Mammary epithelial cell (primary cell): ENCODE measurements at regions not wholly inside any gene's neighbourhood (a gene's known extent, or its start where the extent isn't known, plus 50 kb on each side); places are given as distances from the start of the nearest gene placed in this dataset.

Experiments
- EZH2 ChIP-seq: IDR thresholded peaks from 2 replicates; pipeline ENCODE4 v1.6.1; 2012; ENCODE audit warnings: low read length, inconsistent platforms, borderline replicate concordance
- TF ChIP-seq, protein P1 (sequence below), 2 donors: IDR thresholded peaks in 1 of 2; conservative IDR thresholded peaks in 1 of 2; 2 replicates each; pipeline ENCODE4 v1.5.1; 2011 to 2012; ENCODE audit warnings: inconsistent platforms in 2 of 2, low read length in 2 of 2, mild to moderate bottlenecking in 2 of 2, control low read depth in 1 of 2, low read depth in 1 of 2; ENCODE audit not compliant: insufficient read depth in 1 of 2; ENCODE audit errors: extremely low read depth in 1 of 2

DNA sequence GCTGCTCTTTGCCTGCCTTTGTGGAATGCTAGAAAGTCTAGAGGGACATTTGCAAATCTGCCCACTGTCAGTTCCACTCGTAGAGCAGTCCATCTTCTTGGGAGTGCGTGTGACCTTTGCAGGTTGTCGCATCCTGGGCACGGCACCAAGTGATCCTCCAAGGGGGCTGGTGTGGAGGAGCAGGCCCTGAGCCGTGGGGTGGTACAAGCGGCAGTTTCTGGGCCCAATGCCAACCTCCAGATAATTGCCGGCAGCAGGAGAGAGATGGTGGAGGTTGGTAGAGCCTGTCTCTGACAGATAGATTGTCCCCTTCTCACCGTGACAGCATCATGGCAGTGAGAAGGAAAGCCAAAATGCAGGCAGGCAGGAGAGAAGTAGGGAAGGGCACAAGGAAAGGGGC lies 150.7 kb upstream of the SLC14A2 start:
- TF ChIP-seq, protein P1, sequence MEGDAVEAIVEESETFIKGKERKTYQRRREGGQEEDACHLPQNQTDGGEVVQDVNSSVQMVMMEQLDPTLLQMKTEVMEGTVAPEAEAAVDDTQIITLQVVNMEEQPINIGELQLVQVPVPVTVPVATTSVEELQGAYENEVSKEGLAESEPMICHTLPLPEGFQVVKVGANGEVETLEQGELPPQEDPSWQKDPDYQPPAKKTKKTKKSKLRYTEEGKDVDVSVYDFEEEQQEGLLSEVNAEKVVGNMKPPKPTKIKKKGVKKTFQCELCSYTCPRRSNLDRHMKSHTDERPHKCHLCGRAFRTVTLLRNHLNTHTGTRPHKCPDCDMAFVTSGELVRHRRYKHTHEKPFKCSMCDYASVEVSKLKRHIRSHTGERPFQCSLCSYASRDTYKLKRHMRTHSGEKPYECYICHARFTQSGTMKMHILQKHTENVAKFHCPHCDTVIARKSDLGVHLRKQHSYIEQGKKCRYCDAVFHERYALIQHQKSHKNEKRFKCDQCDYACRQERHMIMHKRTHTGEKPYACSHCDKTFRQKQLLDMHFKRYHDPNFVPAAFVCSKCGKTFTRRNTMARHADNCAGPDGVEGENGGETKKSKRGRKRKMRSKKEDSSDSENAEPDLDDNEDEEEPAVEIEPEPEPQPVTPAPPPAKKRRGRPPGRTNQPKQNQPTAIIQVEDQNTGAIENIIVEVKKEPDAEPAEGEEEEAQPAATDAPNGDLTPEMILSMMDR (conservative IDR thresholded peaks at IDR 0.05 in 1 of 2, IDR thresholded peaks at IDR 0.05 in 1 of 2; ENCODE audit: extremely low read depth in 1 of 2, insufficient read depth in 1 of 2, low read depth in 1 of 2, low read length in 2 of 2), result no peak
- TF ChIP-seq EZH2, result no peak
